GM23248 (cell line): ENCODE measurements at regions not wholly inside any gene's neighbourhood (a gene's known extent, or its start where the extent isn't known, plus 50 kb on each side); places are given as distances from the start of the nearest gene placed in this dataset.

Experiments used
- DNase-seq: peaks from one replicate; pipeline ENCODE4 v3.0.0-alpha.2; 2015
- H2AFZ ChIP-seq: fragments of 200-600 bp; sonication (generic); 2 replicates; pipeline ENCODE4 v1.6.1; 2016; ENCODE audit warnings: antibody characterized with exemption
- H3F3A ChIP-seq: fragments of 200-600 bp; sonication (generic); 2 replicates; pipeline ENCODE4 v1.6.1; 2016; ENCODE audit warnings: mild to moderate bottlenecking, antibody characterized with exemption, mixed run types; ENCODE audit not compliant: insufficient read depth
- H3K27ac ChIP-seq: fragments of 200-600 bp; sonication (generic); 2 replicates; pipeline ENCODE4 v1.5.1; 2016; ENCODE audit warnings: mild to moderate bottlenecking
- H3K27me3 ChIP-seq: fragments of 200-600 bp; sonication (generic); replicated peaks from 2 replicates; pipeline ENCODE4 v1.6.1; 2016; ENCODE audit warnings: mild to moderate bottlenecking; ENCODE audit not compliant: insufficient read depth
- H3K36me3 ChIP-seq: fragments of 200-600 bp; sonication (generic); 2 replicates; pipeline ENCODE4 v1.6.1; 2016; ENCODE audit warnings: low read depth, mild to moderate bottlenecking
- H3K4me1 ChIP-seq: fragments of 200-600 bp; sonication (generic); 2 replicates; pipeline ENCODE4 v1.6.1; 2016; ENCODE audit warnings: mild to moderate bottlenecking; ENCODE audit not compliant: insufficient read depth
- H3K4me2 ChIP-seq: fragments of 200-600 bp; sonication (generic); one replicate; pipeline ENCODE4 v1.6.1; 2016; ENCODE audit warnings: mild to moderate bottlenecking; ENCODE audit not compliant: unreplicated experiment
- H3K4me3 ChIP-seq: fragments of 200-600 bp; sonication (generic); 2 replicates; pipeline ENCODE4 v1.5.1; 2016; ENCODE audit warnings: mild to moderate bottlenecking
- H3K79me2 ChIP-seq: fragments of 200-600 bp; sonication (generic); 2 replicates; pipeline ENCODE4 v1.6.1; 2016; ENCODE audit warnings: mild to moderate bottlenecking; ENCODE audit not compliant: insufficient read depth
- H3K9ac ChIP-seq: fragments of 200-600 bp; sonication (generic); 2 replicates; pipeline ENCODE4 v1.6.1; 2016; ENCODE audit warnings: mild to moderate bottlenecking
- H3K9me2 ChIP-seq: fragments of 200-600 bp; sonication (generic); 2 replicates; pipeline ENCODE4 v1.6.1; 2016; ENCODE audit warnings: mixed run types, mild to moderate bottlenecking, moderate library complexity; ENCODE audit not compliant: insufficient read depth
- H3K9me3 ChIP-seq: fragments of 200-600 bp; sonication (generic); one replicate; pipeline ENCODE4 v1.6.1; 2017; ENCODE audit warnings: low read depth
- H4K20me1 ChIP-seq: fragments of 200-600 bp; sonication (generic); 2 replicates; pipeline ENCODE4 v1.6.0; 2016; ENCODE audit not compliant: insufficient read depth
- EZH2 ChIP-seq: fragments of 200-600 bp; sonication (generic); IDR thresholded peaks from 2 replicates; pipeline ENCODE4 v1.6.1; 2018; ENCODE audit warnings: antibody characterized with exemption, mild to moderate bottlenecking; ENCODE audit not compliant: insufficient read depth, poor library complexity, severe bottlenecking
- EZH2phosphoT487 ChIP-seq: fragments of 200-600 bp; sonication (generic); IDR thresholded peaks from 2 replicates; pipeline ENCODE4 v1.6.1; 2018; ENCODE audit warnings: antibody characterized with exemption, moderate library complexity, mild to moderate bottlenecking, low read depth; ENCODE audit not compliant: insufficient read depth
- WGBS, 2 experiments: methylation state at CpG; one replicate each; pipeline ENCODE4 v1.1.6; 2015 to 2017; ENCODE audit warnings: low lambda C conversion rate in 2 of 2, low coverage in 1 of 2; ENCODE audit errors: missing lambda C conversion rate in 2 of 2; 5-methylcytosine and 5-hydroxymethylcytosine counted together
- in situ Hi-C: fragments of 300-500 bp; cut with MboI; formaldehyde crosslinking; loops from 2 replicates; pipeline ENCODE4 v1.15.0; 2020

DNA sequence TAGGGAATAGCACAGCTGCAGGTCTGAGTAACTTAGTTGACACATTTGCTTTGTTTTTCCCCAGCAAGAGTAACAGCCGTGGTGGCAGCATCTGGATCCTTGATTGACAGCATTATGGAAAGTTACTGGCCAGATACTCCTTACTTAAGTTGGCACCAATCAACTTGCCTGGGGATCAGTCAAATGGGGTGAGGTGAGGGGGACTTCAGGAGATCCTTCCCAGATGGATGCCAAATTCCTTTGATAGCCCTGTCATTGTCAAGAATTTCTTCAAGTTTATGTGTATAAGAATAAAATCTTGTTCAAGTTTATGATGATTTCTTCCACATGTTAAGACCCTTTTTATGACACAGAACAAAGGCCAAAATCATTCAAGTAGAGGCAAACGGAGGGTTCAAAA lies 618.4 kb downstream of the SLC6A15 start:
- WGBS, 2 experiments: 47 to 48% methylated on average over 2 of the region's 2 CpGs

DNA sequence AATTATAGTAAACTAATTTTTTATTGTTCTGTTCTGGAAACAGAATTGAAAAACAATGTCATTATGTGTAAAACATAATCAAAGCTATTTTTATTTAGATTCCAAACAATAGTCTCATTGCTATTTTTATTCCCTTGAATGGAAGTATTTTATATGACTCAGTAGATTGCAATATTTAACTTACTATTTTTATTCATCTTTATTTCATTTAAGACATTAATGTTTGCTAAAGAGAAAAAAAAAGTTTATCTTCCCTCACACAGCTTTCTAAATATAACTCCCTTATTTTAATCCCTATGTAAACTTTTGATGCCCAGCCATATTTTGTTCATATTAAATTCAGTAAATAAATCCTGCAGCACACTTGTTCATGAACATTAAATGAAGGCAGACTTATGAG lies 622.4 kb downstream of the SLC6A15 start:
- H3K79me2 ChIP-seq: no peaks in the 10 kb centered on the region
- TF ChIP-seq EZH2phosphoT487 (no peak), EZH2 (no peak)
- in situ Hi-C loops: no loop called here
- no peaks in the 10 kb centered on the region for H3K9me3 ChIP-seq
- no peak overlapping the region for H3K27ac ChIP-seq
- H3K4me1 ChIP-seq: peaks cover 8% of the 10 kb centered on the region; the same call in 1 of the 2 replicates
- H3K4me2 ChIP-seq: peak overlapping the region; percentile 28
- no peak overlapping the region for H3K4me3 ChIP-seq
- no peaks in the 10 kb centered on the region for H3K36me3 ChIP-seq
- no peak for DNase-seq
- H4K20me1 ChIP-seq: no peaks in the 10 kb centered on the region
- no peaks in the 10 kb centered on the region for H3K27me3 ChIP-seq
- H3K9ac ChIP-seq: no peak overlapping the region
- H2AFZ ChIP-seq: peak overlapping the region; percentile 40
- H3K9me2 ChIP-seq: no peaks in the 10 kb centered on the region
- H3F3A ChIP-seq: no peaks in the 10 kb centered on the region

More for the DNA sequence above, 618.4 kb downstream of the SLC6A15 start:
- Histone ChIP-seq H3K9me2 (no peaks in the 10 kb centered on the region), H3F3A (no peaks in the 10 kb centered on the region), H3K27ac (no peak overlapping the region), H3K4me3 (no peak overlapping the region), H3K27me3 (no peaks in the 10 kb centered on the region), H3K36me3 (no peaks in the 10 kb centered on the region), H3K79me2 (no peaks in the 10 kb centered on the region), H3K9ac (no peak overlapping the region), H3K4me2 (no peak overlapping the region), H3K9me3 (peaks cover 4% of the 10 kb centered on the region), H2AFZ (no peak overlapping the region), H4K20me1 (no peaks in the 10 kb centered on the region), H3K4me1 (peaks cover 8% of the 10 kb centered on the region; the same call in 1 of the 2 replicates)
- TF ChIP-seq EZH2 (no peak), EZH2phosphoT487 (no peak)
- DNase-seq: no peak
- in situ Hi-C loops: no loop called here

DNA sequence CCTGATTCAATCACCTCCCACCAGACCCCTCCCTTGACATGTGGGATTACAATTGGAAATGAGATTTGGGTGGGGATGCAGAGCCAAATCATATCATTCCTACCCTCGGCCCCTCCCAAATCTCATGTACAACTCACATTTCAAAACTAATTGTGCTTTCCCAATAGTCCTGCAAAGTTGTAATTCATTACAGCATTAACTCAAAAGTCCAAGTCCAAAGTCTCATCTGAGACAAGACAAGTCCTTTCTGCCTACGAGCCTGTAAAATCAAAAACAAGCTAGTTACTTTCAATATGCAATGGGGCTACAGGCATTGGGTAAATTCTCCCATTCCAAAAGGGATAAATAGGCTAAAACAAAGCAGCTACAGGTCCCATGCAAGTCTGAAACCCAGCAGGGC lies 634.6 kb downstream of the SLC6A15 start:
- in situ Hi-C loops: no loop called here
- TF ChIP-seq EZH2phosphoT487: no peak
- no peak for TF ChIP-seq EZH2
- WGBS, 2 experiments: 53 to 56% methylated on average over 2 of the region's 2 CpGs
- no peaks in the 10 kb centered on the region for H3K36me3 ChIP-seq
- no peak overlapping the region for H3K27ac ChIP-seq
- H3K4me1 ChIP-seq: no peaks in the 10 kb centered on the region
- no peak for DNase-seq
- H3K4me3 ChIP-seq: no peak overlapping the region
- H4K20me1 ChIP-seq: no peaks in the 10 kb centered on the region
- H3F3A ChIP-seq: no peaks in the 10 kb centered on the region
- H3K9me2 ChIP-seq: no peaks in the 10 kb centered on the region
- no peak overlapping the region for H3K9ac ChIP-seq
- no peaks in the 10 kb centered on the region for H3K27me3 ChIP-seq
- no peak overlapping the region for H3K4me2 ChIP-seq
- H3K9me3 ChIP-seq: no peaks in the 10 kb centered on the region
- H2AFZ ChIP-seq: no peak overlapping the region
- no peaks in the 10 kb centered on the region for H3K79me2 ChIP-seq

DNA sequence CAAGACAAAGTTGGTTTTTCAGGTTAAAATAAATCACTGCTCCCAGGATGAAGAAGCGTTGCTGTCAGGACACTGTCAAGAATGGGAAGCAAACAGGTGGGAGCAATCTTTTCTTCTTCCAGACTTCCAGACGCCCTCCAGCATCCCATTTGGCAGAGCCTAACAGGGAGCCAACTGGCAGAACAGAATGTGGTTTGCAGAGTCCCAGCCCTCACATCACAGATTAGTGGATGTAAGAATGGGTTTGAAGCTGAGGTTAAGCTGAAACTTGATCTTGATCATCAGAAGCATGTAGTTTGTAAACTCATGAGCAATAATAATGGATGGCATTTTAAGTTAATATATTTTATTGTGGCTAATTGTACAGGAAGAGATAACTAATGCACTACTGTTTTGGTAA lies 636.4 kb downstream of the SLC6A15 start:
- TF ChIP-seq EZH2 (no peak), EZH2phosphoT487 (no peak)
- in situ Hi-C loops: no loop called here

DNA sequence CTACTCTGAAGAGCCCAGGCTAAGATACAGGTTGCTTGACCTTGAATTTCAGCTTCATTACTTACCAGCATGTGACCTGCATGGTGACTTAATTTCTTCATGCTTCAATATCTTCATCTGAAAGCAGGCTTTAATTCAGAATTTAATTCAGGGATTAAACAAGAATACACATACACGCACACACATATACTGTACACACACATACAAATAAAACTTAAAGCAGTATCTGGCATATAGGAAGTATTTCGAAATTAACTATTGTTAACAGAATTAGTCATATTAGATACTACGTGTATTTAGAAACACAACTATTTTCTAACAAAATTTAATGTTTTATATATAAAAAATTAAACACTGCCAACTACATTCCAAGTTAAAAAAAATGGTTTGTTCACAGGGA lies 640.3 kb downstream of the SLC6A15 start:
- H4K20me1 ChIP-seq: no peaks in the 10 kb centered on the region
- no peaks in the 10 kb centered on the region for H3K4me1 ChIP-seq
- no peaks in the 10 kb centered on the region for H3K36me3 ChIP-seq
- H3K9me2 ChIP-seq: no peaks in the 10 kb centered on the region
- H3K27me3 ChIP-seq: no peaks in the 10 kb centered on the region
- no peaks in the 10 kb centered on the region for H3F3A ChIP-seq
- no peaks in the 10 kb centered on the region for H3K9me3 ChIP-seq
- in situ Hi-C loops: no loop called here
- no peak overlapping the region for H3K4me3 ChIP-seq
- no peak overlapping the region for H3K9ac ChIP-seq
- H3K4me2 ChIP-seq: no peak overlapping the region
- no peak for DNase-seq
- no peak overlapping the region for H2AFZ ChIP-seq
- TF ChIP-seq EZH2phosphoT487: no peak
- no peak for TF ChIP-seq EZH2
- no peaks in the 10 kb centered on the region for H3K79me2 ChIP-seq
- no peak overlapping the region for H3K27ac ChIP-seq
- 86% methylated on average over 3 of the region's 3 CpGs for WGBS, 2 experiments

More for the DNA sequence above, 636.4 kb downstream of the SLC6A15 start:
- Histone ChIP-seq H3K9me3 (no peaks in the 10 kb centered on the region), H3K27me3 (no peaks in the 10 kb centered on the region), H3K36me3 (no peaks in the 10 kb centered on the region), H3K27ac (no peak overlapping the region), H3K9ac (no peak overlapping the region), H3K79me2 (no peaks in the 10 kb centered on the region), H3K4me1 (no peaks in the 10 kb centered on the region), H3K4me3 (no peak overlapping the region), H4K20me1 (no peaks in the 10 kb centered on the region), H3K9me2 (no peaks in the 10 kb centered on the region), H2AFZ (no peak overlapping the region), H3F3A (no peaks in the 10 kb centered on the region), H3K4me2 (no peak overlapping the region)
- DNase-seq: no peak
- 69 to 82% methylated on average over 2 of the region's 2 CpGs for WGBS, 2 experiments
